H9 (cell line): ENCODE measurements at regions not wholly inside any gene's neighbourhood (a gene's known extent, or its start where the extent isn't known, plus 50 kb on each side); places are given as distances from the start of the nearest gene placed in this dataset.

Source experiments
- DNase-seq: peaks from one replicate; pipeline ENCODE4 v3.0.0-alpha.2; 2017
- H2AFZ ChIP-seq: one replicate; pipeline ENCODE4 v1.6.1; 2013; ENCODE audit warnings: mild to moderate bottlenecking, low read length, control low read depth, moderate library complexity
- H2AK5ac ChIP-seq: 2 replicates; pipeline ENCODE4 v1.6.1; 2013; ENCODE audit warnings: low read length, control low read depth, mixed read lengths; ENCODE audit not compliant: insufficient read length
- H2BK120ac ChIP-seq: one replicate; pipeline ENCODE4 v1.6.1; 2013; ENCODE audit warnings: low read depth, mild to moderate bottlenecking, low read length, control low read depth, inconsistent platforms; ENCODE audit not compliant: poor library complexity, severe bottlenecking
- H2BK12ac ChIP-seq: 2 replicates; pipeline ENCODE4 v1.6.1; 2013; ENCODE audit warnings: low read length, control low read depth, mixed read lengths, low read depth; ENCODE audit not compliant: insufficient read length
- H2BK15ac ChIP-seq: 2 replicates; pipeline ENCODE4 v1.6.1; 2013; ENCODE audit warnings: low read depth, low read length, control low read depth
- H2BK20ac ChIP-seq: one replicate; pipeline ENCODE4 v1.6.1; 2013; ENCODE audit warnings: low read depth, mild to moderate bottlenecking, low read length, control low read depth, inconsistent platforms; ENCODE audit not compliant: poor library complexity, severe bottlenecking
- H2BK5ac ChIP-seq: 2 replicates; pipeline ENCODE4 v1.6.1; 2013; ENCODE audit warnings: low read length, control low read depth, mixed read lengths; ENCODE audit not compliant: insufficient read length
- H3K14ac ChIP-seq: 2 replicates; pipeline ENCODE4 v1.6.1; 2013; ENCODE audit warnings: low read length, control low read depth; ENCODE audit not compliant: insufficient read depth
- H3K18ac ChIP-seq: 2 replicates; pipeline ENCODE4 v1.6.1; 2013; ENCODE audit warnings: low read depth, mild to moderate bottlenecking, mixed read lengths, low read length, control low read depth; ENCODE audit not compliant: insufficient read length
- H3K23ac ChIP-seq: 2 replicates; pipeline ENCODE4 v1.6.1; 2013; ENCODE audit warnings: low read length, control low read depth, mixed read lengths, low read depth; ENCODE audit not compliant: insufficient read length
- H3K23me2 ChIP-seq: 2 replicates; pipeline ENCODE4 v1.6.1; 2013; ENCODE audit warnings: low read depth, mild to moderate bottlenecking, mixed read lengths, low read length, control low read depth; ENCODE audit not compliant: insufficient read length, poor library complexity, severe bottlenecking
- H3K27ac ChIP-seq: 2 replicates; pipeline ENCODE4 v1.5.1; 2013; ENCODE audit warnings: low read length, control low read depth, mixed read lengths, low read depth; ENCODE audit not compliant: insufficient read length
- H3K27me3 ChIP-seq: 2 replicates; pipeline ENCODE4 v1.6.1; 2013; ENCODE audit warnings: low read length, control low read depth, inconsistent platforms; ENCODE audit not compliant: insufficient read depth
- H3K4ac ChIP-seq: 2 replicates; pipeline ENCODE4 v1.6.1; 2013; ENCODE audit warnings: low read depth, mild to moderate bottlenecking, control low read depth, inconsistent platforms, low read length, moderate library complexity
- H3K4me1 ChIP-seq: 2 replicates; pipeline ENCODE4 v1.6.1; 2013; ENCODE audit warnings: low read length, control low read depth, inconsistent platforms; ENCODE audit not compliant: insufficient read depth
- H3K4me2 ChIP-seq: 2 replicates; pipeline ENCODE4 v1.6.1; 2013; ENCODE audit warnings: low read length, control low read depth, mixed read lengths; ENCODE audit not compliant: insufficient read length, insufficient read depth
- H3K56ac ChIP-seq: 2 replicates; pipeline ENCODE4 v1.6.1; 2013; ENCODE audit warnings: low read depth, mild to moderate bottlenecking, mixed read lengths, low read length, control low read depth; ENCODE audit not compliant: insufficient read length
- H3K79me1 ChIP-seq: 2 replicates; pipeline ENCODE4 v1.6.1; 2013; ENCODE audit warnings: low read depth, mild to moderate bottlenecking, moderate library complexity, low read length, control low read depth, inconsistent platforms; ENCODE audit not compliant: insufficient read depth, poor library complexity, severe bottlenecking
- H3K79me2 ChIP-seq: 2 replicates; pipeline ENCODE4 v1.6.1; 2013; ENCODE audit warnings: low read length, control low read depth, inconsistent platforms; ENCODE audit not compliant: insufficient read depth
- H3K9ac ChIP-seq: 2 replicates; pipeline ENCODE4 v1.6.1; 2013; ENCODE audit warnings: low read length, control low read depth, mixed read lengths; ENCODE audit not compliant: insufficient read length; ENCODE audit errors: extremely low read depth
- H3K9me3 ChIP-seq: one replicate; pipeline ENCODE4 v1.6.1; 2013; ENCODE audit warnings: low read depth, low read length, inconsistent platforms; ENCODE audit not compliant: control insufficient read depth
- H3T11ph ChIP-seq: one replicate; pipeline ENCODE4 v1.6.1; 2013; ENCODE audit warnings: mild to moderate bottlenecking, low read length, control low read depth, inconsistent platforms
- H4K20me1 ChIP-seq: one replicate; pipeline ENCODE4 v1.6.1; 2013; ENCODE audit not compliant: control insufficient read depth, insufficient read length, insufficient read depth
- H4K5ac ChIP-seq: 2 replicates; pipeline ENCODE4 v1.6.1; 2013; ENCODE audit warnings: low read depth, mild to moderate bottlenecking, mixed read lengths, low read length, control low read depth; ENCODE audit not compliant: insufficient read length
- H4K8ac ChIP-seq: replicated peaks from 2 replicates; pipeline ENCODE4 v1.6.1; 2013; ENCODE audit warnings: low read length, control low read depth, mixed read lengths, low read depth; ENCODE audit not compliant: insufficient read length
- H4K91ac ChIP-seq: 2 replicates; pipeline ENCODE4 v1.6.1; 2013; ENCODE audit warnings: low read depth, mild to moderate bottlenecking, moderate library complexity, mixed read lengths, low read length, control low read depth; ENCODE audit not compliant: insufficient read length
- H3K27ac Mint-ChIP-seq, 3 experiments: 2 replicates in 2 of 3; 3 replicates in 1 of 3; pipeline ENCODE4 v1.8.0; 2020 to 2021; ENCODE audit warnings: mixed read lengths in 3 of 3, mild to moderate bottlenecking in 1 of 3, moderate library complexity in 1 of 3
- H3K27me3 Mint-ChIP-seq: 2 replicates; pipeline ENCODE4 v1.8.0; 2021; ENCODE audit warnings: low read depth, mild to moderate bottlenecking, moderate library complexity, mixed read lengths
- H3K36me3 Mint-ChIP-seq, 3 experiments: 2 replicates in 2 of 3; 3 replicates in 1 of 3; pipeline ENCODE4 v1.8.0; 2020 to 2021; ENCODE audit warnings: low read depth in 3 of 3, mixed read lengths in 3 of 3; ENCODE audit not compliant: insufficient read depth in 1 of 3
- H3K4me1 Mint-ChIP-seq, 2 experiments: 2 replicates each; pipeline ENCODE4 v1.8.0; 2020; ENCODE audit warnings: mixed read lengths in 2 of 2
- H3K4me3 Mint-ChIP-seq, 2 experiments: 2 replicates in 1 of 2; 3 replicates in 1 of 2; pipeline ENCODE4 v1.8.0; 2020 to 2021; ENCODE audit warnings: mild to moderate bottlenecking in 2 of 2, mixed read lengths in 2 of 2, moderate library complexity in 1 of 2
- H3K9me3 Mint-ChIP-seq, 2 experiments: 2 replicates in 1 of 2; 3 replicates in 1 of 2; pipeline ENCODE4 v1.8.0; 2020; ENCODE audit warnings: mild to moderate bottlenecking in 2 of 2, mixed read lengths in 2 of 2, moderate library complexity in 1 of 2
- WGBS: extraction: QIAGEN DNeasy Blood & Tissue Kit; methylation state at CpG from one replicate; pipeline ENCODE4 v1.1.7; 2013; ENCODE audit warnings: missing lambda C conversion rate, low lambda C conversion rate, mixed read lengths; ENCODE audit not compliant: insufficient read length; ENCODE audit errors: extremely low coverage; 5-methylcytosine and 5-hydroxymethylcytosine counted together
- TF ChIP-seq, protein P1 (sequence below): fragments of 200-600 bp; sonication (generic); conservative IDR thresholded peaks from 3 replicates; pipeline ENCODE4 v1.8.0; 2021; ENCODE audit warnings: antibody characterized with exemption, mild to moderate bottlenecking

DNA sequence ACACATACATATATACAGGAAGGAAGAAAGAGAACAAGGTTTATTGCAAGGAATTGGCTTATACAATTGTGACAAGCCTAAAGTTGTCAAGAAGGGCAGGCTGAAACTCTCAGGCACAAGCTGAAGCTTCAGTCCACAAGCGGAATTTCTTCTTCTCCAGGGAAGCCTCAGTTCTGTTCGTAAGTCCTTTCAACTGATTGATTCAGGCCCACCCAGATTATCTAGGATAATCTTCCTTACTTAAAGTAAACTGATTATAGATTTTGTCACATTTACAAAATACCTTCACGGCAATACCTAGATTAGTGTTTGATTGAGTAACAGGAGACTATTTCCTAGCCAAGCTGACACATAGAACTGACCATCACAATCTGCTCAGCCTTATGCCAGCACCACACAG, 81.5 kb upstream of the TMEM260 start:
- Mint-ChIP-seq H3K27me3 (peaks cover 2% of the 10 kb centered on the region; the same call in 1 of the 2 replicates), H3K4me1 (peaks cover 28% of the 10 kb centered on the region in 2 experiments), H3K36me3 (no peaks in the 10 kb centered on the region), H3K27ac (no peak overlapping the region), H3K4me3 (no peak overlapping the region), H3K9me3 (no peaks in the 10 kb centered on the region)
- WGBS, result no CpG with 5 or more reads among the region's 3 CpGs
- Histone ChIP-seq H2BK5ac (no peak overlapping the region), H3K9me3 (no peaks in the 10 kb centered on the region), H3K4me2 (no peak overlapping the region), H3K4ac (no peak overlapping the region), H3K56ac (no peak overlapping the region), H3K79me2 (no peaks in the 10 kb centered on the region), H3K23ac (no peak overlapping the region), H4K20me1 (no peaks in the 10 kb centered on the region), H3K79me1 (no peaks in the 10 kb centered on the region), H3T11ph (no peak overlapping the region), H3K18ac (no peak overlapping the region), H3K4me1 (0 out of 2 replicates have a peak, but pooled peaks cover 3% of the 10 kb centered on the region), H3K27ac (no peak overlapping the region), H4K91ac (no peak overlapping the region), H3K9ac (no peak overlapping the region), H3K14ac (no peak overlapping the region), H3K27me3 (no peaks in the 10 kb centered on the region), H4K5ac (no peak overlapping the region), H4K8ac (no peak overlapping the region), H2AFZ (no peak overlapping the region), H3K23me2 (no peaks in the 10 kb centered on the region), H2BK15ac (no peak overlapping the region), H2BK12ac (no peak overlapping the region), H2AK5ac (no peak overlapping the region), H2BK20ac (no peak overlapping the region), H2BK120ac (no peak overlapping the region)
- DNase-seq, result no peak
- TF ChIP-seq, protein P1, sequence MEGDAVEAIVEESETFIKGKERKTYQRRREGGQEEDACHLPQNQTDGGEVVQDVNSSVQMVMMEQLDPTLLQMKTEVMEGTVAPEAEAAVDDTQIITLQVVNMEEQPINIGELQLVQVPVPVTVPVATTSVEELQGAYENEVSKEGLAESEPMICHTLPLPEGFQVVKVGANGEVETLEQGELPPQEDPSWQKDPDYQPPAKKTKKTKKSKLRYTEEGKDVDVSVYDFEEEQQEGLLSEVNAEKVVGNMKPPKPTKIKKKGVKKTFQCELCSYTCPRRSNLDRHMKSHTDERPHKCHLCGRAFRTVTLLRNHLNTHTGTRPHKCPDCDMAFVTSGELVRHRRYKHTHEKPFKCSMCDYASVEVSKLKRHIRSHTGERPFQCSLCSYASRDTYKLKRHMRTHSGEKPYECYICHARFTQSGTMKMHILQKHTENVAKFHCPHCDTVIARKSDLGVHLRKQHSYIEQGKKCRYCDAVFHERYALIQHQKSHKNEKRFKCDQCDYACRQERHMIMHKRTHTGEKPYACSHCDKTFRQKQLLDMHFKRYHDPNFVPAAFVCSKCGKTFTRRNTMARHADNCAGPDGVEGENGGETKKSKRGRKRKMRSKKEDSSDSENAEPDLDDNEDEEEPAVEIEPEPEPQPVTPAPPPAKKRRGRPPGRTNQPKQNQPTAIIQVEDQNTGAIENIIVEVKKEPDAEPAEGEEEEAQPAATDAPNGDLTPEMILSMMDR, result no peak
